Mesothelial cell of epicardium (in vitro differentiated cells): ENCODE measurements at regions not wholly inside any gene's neighbourhood (a gene's known extent, or its start where the extent isn't known, plus 50 kb on each side); places are given as distances from the start of the nearest gene placed in this dataset.
"Not testable (repeated sequence)": the region's sequence is repeated elsewhere in the genome, so short reads cannot be mapped to it uniquely, and the experiment has no call there.

Source experiments
- DNase-seq, 2 experiments: peaks; one replicate each; pipeline ENCODE4 v3.0.0; 2021; ENCODE audit warnings: low spot score in 2 of 2; ENCODE audit not compliant: unreplicated experiment in 2 of 2
- H3K27ac Mint-ChIP-seq: 2 replicates; pipeline ENCODE4 v1.8.0; 2021; ENCODE audit warnings: mixed read lengths
- H3K27me3 Mint-ChIP-seq: 2 replicates; pipeline ENCODE4 v1.8.0; 2021; ENCODE audit warnings: low read depth, mixed read lengths
- H3K36me3 Mint-ChIP-seq: 2 replicates; pipeline ENCODE4 v1.8.0; 2021; ENCODE audit warnings: mixed read lengths
- H3K4me1 Mint-ChIP-seq: 2 replicates; pipeline ENCODE4 v1.8.0; 2021; ENCODE audit warnings: mixed read lengths
- H3K4me3 Mint-ChIP-seq: 2 replicates; pipeline ENCODE4 v1.8.0; 2021; ENCODE audit warnings: mild to moderate bottlenecking, moderate library complexity, mixed read lengths
- H3K9me3 Mint-ChIP-seq: 2 replicates; pipeline ENCODE4 v1.8.0; 2021; ENCODE audit warnings: mixed read lengths
- TF ChIP-seq, protein P1 (sequence below): fragments of 200-600 bp; sonication (generic); IDR thresholded peaks from one replicate; pipeline ENCODE4 v1.5.0; 2021; ENCODE audit warnings: antibody characterized with exemption; ENCODE audit not compliant: unreplicated experiment

DNA sequence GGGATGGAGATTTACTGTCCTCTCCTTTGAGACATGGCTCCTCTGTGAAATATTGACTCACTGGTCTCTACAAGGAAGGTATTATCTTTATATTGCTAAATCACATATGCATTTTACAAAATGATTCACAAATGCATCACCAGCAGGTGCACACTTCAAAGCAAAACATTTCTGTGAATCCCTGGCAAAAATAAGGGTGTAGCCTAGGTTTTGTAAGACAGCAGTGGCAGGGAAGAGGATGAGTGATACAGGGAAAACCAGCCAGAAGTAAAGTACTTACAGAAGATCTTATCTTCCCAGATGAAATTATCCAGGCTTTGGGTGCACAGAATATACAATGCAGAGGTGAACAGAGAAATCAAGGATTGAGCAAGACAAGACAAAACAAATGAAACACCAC, 1094.6 kb downstream of the GATA3 start:
- Mint-ChIP-seq H3K9me3 (peaks cover 8% of the 10 kb centered on the region), H3K4me1 (peaks cover 4% of the 10 kb centered on the region), H3K27me3 (peaks cover 2% of the 10 kb centered on the region), H3K36me3 (no peaks in the 10 kb centered on the region), H3K4me3 (no peak overlapping the region), H3K27ac (no peak overlapping the region)
- TF ChIP-seq, protein P1, sequence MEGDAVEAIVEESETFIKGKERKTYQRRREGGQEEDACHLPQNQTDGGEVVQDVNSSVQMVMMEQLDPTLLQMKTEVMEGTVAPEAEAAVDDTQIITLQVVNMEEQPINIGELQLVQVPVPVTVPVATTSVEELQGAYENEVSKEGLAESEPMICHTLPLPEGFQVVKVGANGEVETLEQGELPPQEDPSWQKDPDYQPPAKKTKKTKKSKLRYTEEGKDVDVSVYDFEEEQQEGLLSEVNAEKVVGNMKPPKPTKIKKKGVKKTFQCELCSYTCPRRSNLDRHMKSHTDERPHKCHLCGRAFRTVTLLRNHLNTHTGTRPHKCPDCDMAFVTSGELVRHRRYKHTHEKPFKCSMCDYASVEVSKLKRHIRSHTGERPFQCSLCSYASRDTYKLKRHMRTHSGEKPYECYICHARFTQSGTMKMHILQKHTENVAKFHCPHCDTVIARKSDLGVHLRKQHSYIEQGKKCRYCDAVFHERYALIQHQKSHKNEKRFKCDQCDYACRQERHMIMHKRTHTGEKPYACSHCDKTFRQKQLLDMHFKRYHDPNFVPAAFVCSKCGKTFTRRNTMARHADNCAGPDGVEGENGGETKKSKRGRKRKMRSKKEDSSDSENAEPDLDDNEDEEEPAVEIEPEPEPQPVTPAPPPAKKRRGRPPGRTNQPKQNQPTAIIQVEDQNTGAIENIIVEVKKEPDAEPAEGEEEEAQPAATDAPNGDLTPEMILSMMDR, result no peak
- no peak for DNase-seq

GRCh38 chr10:9153057-9153456, 1098.6 kb downstream of the GATA3 start:
- not testable (repeated sequence) for H3K36me3 Mint-ChIP-seq, H3K27me3 Mint-ChIP-seq, H3K27ac Mint-ChIP-seq, H3K4me1 Mint-ChIP-seq, H3K4me3 Mint-ChIP-seq, H3K9me3 Mint-ChIP-seq, DNase-seq

DNA sequence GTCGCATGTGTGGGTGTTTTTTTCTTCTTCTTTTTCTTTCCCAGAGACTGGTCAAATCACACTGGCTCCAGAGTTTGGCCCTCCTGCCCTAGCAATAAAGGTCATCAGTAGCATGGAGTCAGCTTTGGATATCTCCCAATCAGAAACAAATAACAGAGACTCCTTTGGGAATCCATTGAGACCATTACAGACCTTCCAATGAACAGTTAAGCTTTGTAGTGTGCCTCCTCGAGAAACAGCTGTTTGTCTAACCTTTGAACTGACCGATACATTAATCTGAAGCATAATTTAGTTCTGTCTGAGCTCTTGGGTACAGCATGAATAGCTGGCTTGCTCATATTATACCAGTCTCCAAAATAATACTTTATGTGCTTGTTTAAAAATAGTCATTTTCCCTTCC, 1103.2 kb downstream of the GATA3 start:
- H3K9me3 Mint-ChIP-seq, result peaks cover 27% of the 10 kb centered on the region
- H3K4me1 Mint-ChIP-seq, result no peaks in the 10 kb centered on the region
- no peaks in the 10 kb centered on the region for H3K27me3 Mint-ChIP-seq
- no peak overlapping the region for H3K4me3 Mint-ChIP-seq
- no peak overlapping the region for H3K27ac Mint-ChIP-seq
- TF ChIP-seq, protein P1, result no peak
- H3K36me3 Mint-ChIP-seq, result peaks cover 2% of the 10 kb centered on the region
- no peak for DNase-seq

DNA sequence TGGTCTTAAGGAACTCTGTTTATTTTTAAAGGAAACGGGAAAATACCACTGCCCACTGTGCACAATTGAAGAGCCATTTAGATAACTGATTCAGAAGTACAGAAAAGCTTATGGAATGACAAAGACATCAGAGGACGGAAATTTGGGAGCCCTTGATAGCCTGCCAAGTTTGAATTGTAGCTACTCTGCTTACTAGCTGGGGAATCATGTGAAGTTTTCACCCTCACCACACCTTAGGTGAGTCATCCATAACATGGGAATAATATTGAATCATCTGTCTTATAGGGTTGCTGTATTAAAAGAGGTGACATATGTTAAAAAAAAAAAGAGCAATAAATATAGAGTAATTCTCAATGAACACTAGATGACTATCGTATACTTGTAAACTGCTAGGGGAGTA, 1104.2 kb downstream of the GATA3 start:
- Mint-ChIP-seq H3K9me3 (peaks cover 35% of the 10 kb centered on the region), H3K4me3 (no peak overlapping the region), H3K36me3 (peaks cover 5% of the 10 kb centered on the region), H3K4me1 (no peaks in the 10 kb centered on the region), H3K27ac (no peak overlapping the region), H3K27me3 (no peaks in the 10 kb centered on the region)
- DNase-seq, result no peak
- TF ChIP-seq, protein P1, result no peak

DNA sequence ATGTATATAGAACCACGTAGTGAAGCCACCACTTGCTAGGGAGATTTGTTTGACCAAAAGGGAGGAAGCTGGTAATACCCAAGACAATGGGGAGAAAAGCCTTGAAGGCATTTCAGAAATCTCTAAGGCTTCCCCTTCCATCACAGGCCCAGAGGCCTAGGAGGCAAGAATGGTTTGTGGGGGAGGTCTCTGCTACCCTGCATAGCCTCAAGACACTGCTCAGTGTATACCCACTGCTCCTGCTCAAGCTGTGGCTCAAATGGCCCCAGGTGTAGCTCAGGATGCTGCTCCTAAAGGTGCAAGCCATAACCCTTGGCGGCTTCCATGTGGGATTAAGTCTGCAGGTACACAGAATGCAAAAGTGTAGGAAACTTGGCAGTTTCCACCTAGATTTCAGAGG, 1105.8 kb downstream of the GATA3 start:
- no peaks in the 10 kb centered on the region for H3K27me3 Mint-ChIP-seq
- no peak overlapping the region for H3K4me3 Mint-ChIP-seq
- no peaks in the 10 kb centered on the region for H3K4me1 Mint-ChIP-seq
- TF ChIP-seq, protein P1, result no peak
- peaks cover 5% of the 10 kb centered on the region for H3K36me3 Mint-ChIP-seq
- DNase-seq, result no peak
- H3K9me3 Mint-ChIP-seq, result peaks cover 44% of the 10 kb centered on the region
- no peak overlapping the region for H3K27ac Mint-ChIP-seq

GRCh38 chr10:9163699-9164098, 1109.2 kb downstream of the GATA3 start:
- DNase-seq, result no peak
- TF ChIP-seq, protein P1, result no peak
- Mint-ChIP-seq H3K36me3 (peaks cover 5% of the 10 kb centered on the region), H3K4me3 (no peak overlapping the region), H3K4me1 (no peaks in the 10 kb centered on the region), H3K9me3 (peaks cover 43% of the 10 kb centered on the region), H3K27me3 (no peaks in the 10 kb centered on the region), H3K27ac (no peak overlapping the region)
